GM12892 (cell line): ENCODE measurements at regions not wholly inside any gene's neighbourhood (a gene's known extent, or its start where the extent isn't known, plus 50 kb on each side); places are given as distances from the start of the nearest gene placed in this dataset.

Source experiments
- POLR2A ChIP-seq: IDR thresholded peaks from 2 replicates; pipeline ENCODE4 v1.6.1; 2011; ENCODE audit warnings: low read depth, low read length, control low read depth
- POLR2AphosphoS5 ChIP-seq: IDR thresholded peaks from 2 replicates; pipeline ENCODE4 v1.6.1; 2011; ENCODE audit warnings: low read depth, low read length, control low read depth
- TAF1 ChIP-seq: IDR thresholded peaks from 2 replicates; pipeline ENCODE4 v1.6.1; 2011; ENCODE audit warnings: low read depth, mild to moderate bottlenecking, control low read depth, low read length, borderline replicate concordance

GRCh38 chr4:38195486-38195885 lies 235.3 kb downstream of the PTTG2 start:
- TF ChIP-seq POLR2A (no peak), TAF1 (no peak), POLR2AphosphoS5 (no peak)
